ENCODE measurements at regions not wholly inside any gene's neighbourhood (a gene's known extent, or its start where the extent isn't known, plus 50 kb on each side); places are given as distances from the start of the nearest gene placed in this dataset.
"Not testable (repeated sequence)": the region's sequence is repeated elsewhere in the genome, so short reads cannot be mapped to it uniquely, and the experiment has no call there.

DNA sequence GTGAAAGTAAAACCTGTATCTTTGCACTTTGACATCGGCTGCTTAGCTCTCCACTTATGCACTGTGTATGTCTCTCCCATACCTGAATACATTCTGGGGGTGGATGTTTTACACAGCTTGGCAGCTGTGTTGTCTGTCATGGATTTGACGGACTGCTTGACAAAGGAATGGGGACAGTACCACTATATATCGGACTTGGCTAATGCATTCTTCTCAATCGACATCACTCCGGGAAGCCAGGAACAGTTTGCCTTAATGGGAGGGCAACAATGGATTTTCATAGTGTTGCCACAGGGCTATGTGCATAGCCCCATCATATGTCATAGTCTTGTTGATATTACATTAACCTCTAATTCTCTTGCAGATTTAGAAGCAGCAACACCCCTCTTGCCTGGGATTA, 1008.3 kb downstream of the DNAH5 start:
- peak; percentile 40 for FAIRE-seq
- no peak for DNase-seq (ENCODE audit: insufficient read length, low spot score)

DNA sequence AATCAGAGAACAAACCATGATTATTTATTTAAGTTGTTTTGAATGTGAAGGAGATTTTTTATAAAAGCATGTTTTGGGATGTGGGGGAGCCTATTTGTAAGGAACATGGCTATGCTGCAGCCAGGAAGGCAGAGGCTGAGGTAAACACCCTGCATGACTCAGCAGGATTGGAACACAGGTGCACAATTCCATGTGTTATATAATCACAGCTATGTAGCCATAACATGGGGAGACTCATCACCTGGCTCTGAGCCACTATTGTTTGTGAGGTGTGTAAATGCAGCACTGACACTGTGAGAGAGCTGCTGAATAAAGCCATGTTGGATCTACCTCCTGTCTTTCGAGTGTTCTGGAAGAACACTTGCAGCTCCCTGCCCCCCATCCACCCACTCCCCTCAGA, 1009.8 kb downstream of the DNAH5 start:
- DNase-seq (ENCODE audit: insufficient read length, low spot score) (no peak), FAIRE-seq (peak; percentile 28)

DNA sequence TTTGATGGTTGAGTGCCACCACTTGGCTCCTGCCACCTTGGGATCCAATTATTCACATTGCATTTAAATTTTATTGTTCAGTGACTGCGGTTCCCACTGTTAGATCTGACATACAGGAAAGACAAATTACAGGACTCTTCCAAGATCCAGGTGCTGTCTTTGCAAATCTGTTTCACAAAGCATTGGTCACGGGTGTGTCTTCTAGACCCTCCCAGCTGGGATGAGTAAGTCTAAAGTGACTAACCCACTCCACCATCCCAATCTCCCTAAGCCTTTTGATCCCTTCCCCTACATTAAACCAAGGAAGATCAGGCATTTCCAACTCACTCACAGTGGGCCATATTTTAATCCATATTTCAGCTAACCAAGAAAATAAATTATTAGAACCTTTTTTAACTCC, 1016.3 kb upstream of the CTNND2 start:
- no peak for DNase-seq (ENCODE audit: insufficient read length, low spot score)
- FAIRE-seq: no peak

DNA sequence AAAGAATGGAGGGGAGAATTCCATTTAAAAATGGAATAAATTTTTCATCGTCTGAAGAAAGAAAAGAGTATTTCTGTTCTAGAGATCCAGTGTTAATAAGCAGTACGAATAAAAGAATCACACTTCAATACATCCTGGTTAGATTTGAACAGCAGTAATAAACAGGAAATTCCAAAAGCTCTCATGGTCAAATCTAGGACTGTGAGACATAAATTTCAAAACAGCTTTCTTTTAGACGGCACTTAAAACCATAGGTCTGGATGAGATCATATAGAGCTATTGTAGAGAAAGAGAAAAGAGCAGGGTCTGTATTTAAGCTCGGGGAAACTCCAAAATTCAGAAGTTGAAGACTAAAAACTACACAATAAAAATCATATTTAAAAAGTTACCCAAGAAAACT, 1006.9 kb upstream of the CTNND2 start:
- FAIRE-seq: no peak
- peak; percentile 13 for DNase-seq (ENCODE audit: insufficient read length, low spot score)

DNA sequence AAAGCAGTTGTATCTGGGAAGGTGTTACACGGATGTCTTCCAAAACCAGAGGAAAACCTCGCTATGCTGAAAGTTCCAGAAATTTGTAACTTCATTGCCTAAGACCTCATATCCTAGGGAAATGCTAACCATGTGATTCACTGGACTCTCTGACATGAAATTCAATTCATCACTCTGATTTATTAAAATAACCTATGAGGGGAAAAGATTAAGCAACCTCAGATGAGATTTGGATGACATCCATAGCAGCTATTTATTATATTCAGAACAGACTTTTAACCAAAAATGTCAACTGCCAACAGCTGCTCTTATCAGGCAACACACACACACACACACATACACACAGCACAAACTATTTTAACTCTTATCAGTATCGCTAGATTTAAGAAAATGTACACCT, 1006.4 kb upstream of the CTNND2 start:
- peak; percentile 3 for DNase-seq (ENCODE audit: insufficient read length, low spot score)
- FAIRE-seq: no peak

DNA sequence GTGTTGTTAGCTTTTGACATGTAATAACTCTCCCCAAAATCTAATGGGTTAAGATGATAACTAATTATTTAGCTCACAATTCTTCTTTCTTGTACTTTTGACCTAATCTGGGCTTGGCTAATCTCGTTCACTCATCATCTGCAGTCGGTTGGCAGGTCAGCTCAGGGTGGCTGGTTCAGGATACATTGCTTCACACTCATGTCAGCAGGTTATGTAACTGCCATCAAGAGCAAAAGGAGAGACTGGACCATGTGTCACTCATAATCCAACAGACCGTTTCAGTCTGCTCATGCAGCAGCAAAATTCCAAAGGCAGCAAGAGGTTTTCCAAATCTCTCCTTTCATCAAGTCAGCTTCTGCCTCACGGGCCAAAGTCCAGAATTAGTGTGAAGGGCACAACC, 998.4 kb upstream of the CTNND2 start:
- DNase-seq (ENCODE audit: insufficient read length, low spot score): no peak
- FAIRE-seq: peak; percentile 23

DNA sequence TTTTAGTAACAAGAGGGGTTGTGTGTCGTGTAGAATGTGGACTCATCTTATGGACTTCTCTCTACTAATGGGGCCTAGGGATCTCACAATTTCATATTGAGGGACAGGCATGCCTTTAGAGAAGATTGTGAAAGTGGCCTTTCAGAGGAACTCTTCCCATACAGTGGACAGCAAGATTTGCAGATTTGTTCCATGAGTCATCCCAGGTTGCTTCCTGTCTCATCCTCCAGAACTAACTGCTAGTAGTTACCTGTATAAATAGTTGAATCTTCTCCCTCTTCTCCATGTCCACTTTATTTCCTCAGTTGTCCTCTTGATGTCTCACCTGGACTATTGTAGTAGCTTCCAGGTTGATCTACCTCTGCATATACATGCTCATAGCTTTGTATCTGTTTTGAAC, 997.5 kb upstream of the CTNND2 start:
- FAIRE-seq (peak; percentile 48), DNase-seq (ENCODE audit: insufficient read length, low spot score) (no peak)

DNA sequence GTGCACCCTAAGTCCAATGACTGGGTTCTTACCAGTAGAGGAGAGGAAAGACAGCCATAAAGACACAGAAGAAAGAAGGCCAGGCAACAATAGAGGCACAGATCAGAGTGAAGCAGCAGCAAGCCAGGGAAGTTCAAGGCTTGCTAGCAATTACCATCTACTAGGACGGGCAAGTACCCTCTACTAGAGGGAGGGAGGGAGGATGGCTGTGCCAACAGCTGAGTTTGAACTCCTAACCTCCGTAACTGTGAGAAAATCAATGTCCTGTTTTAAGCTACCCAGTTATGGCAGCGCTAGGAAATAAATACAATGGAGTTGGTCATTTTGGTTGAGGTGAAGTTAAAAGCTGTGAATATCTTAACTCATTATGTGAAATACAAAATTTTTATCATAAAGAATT, 991.8 kb upstream of the CTNND2 start:
- no peak for DNase-seq (ENCODE audit: insufficient read length, low spot score)
- no peak for FAIRE-seq

DNA sequence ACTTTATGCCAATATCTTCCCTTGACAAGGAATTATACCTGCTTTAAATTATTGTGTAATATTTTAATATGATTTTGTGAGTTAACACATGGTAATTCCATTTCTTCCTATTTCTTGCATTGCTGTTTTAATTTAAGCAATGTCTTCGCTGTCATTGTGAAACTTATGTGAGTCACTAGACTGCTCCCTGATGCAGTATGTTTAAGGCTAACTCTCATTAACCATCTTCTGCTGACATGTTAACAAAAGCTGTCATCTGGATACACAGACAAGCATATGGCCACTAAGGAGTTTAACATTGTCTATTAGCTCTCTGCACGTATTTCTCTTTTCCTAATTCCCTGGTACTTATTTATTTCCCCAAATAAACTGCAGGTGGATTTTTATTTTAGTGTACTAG, 980.8 kb upstream of the CTNND2 start:
- no peak for FAIRE-seq
- DNase-seq (ENCODE audit: insufficient read length, low spot score): no peak

DNA sequence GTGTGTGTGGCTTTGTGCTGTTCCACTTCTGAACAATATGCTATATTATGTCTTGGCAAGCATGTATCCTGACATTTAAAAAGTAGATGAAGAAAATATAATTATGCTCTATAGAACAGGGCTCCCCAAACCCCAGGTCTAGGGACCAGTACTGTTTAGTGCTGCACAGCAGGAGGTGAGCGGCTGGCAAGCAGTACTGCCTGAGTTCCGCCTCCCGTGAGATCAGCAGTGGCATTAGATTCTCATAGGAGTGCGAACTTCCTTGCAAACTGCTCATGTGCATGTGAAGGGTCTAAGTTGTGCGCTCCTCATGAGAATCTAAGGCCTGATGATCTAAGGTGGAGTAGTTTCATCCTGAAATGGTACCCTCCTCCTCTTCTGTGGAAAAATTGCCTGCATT, 979.1 kb upstream of the CTNND2 start:
- DNase-seq (ENCODE audit: insufficient read length, low spot score) (no peak), FAIRE-seq (no peak)

DNA sequence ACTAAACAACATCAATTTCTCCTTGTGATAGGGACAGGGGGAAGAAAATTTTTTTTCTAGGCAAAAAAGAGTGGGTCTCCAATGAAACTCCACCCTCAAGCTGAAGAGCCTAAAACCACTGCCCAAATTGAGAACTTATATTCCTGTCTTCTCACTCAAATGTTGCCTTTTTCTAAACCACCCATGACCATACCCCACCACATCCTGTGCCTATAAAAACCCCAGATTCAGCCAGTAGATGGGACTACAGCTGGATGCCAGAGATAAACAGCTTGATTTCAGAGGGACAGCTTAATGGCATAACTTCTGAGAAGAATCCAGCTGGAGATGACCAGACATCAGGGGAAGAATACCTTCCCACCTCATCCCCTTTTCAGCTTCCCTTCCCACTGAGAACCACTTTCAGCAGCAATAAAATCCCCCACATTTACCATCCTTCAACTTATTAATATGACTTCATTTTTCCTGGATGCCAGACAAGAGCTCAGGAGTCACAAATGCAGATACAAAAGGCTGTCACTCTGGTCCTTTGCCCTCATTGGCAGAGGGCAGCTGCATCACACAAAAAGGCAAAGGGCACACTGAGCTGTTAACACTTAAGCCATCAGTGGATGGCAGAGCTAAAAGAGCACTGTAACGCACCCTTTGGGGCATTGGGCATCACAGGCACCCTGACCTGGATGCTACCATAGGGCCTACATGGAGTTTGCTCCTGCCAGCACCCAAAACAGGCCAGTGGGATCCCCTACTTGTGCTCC, 972.5 kb upstream of the CTNND2 start:
- DNase-seq (ENCODE audit: insufficient read length, low spot score) (no peak), FAIRE-seq (no peak)

DNA sequence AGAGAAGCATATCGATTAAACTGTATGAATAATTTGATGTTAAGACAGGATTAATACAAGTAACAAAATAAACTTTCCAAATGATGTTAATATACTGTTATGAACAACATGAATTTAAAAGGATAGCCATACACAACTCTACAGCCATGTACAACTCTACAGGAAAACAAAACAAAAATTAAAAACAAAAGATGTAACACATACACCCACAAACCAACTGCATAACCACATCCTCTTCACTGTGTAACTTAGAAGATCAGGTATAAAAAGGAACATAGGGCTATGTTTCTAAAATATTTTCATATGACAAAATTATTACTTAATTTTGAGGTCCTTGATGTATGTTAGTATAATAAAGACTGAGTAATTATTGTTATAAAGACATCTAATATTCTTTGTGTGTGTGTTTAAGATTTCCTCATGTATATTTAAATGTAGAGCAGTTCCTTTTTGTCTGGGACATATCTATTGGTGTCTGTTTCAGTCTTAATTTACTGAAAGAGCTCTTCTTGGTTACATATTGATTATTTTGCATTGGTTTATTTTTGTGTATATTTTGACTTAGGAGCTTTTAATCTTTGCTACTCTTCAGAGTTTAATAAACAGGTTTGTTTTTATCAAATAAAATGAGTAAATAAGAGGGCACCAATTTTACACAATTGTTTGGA, 966.8 kb upstream of the CTNND2 start:
- DNase-seq (ENCODE audit: insufficient read length, low spot score): no peak
- FAIRE-seq: no peak

DNA sequence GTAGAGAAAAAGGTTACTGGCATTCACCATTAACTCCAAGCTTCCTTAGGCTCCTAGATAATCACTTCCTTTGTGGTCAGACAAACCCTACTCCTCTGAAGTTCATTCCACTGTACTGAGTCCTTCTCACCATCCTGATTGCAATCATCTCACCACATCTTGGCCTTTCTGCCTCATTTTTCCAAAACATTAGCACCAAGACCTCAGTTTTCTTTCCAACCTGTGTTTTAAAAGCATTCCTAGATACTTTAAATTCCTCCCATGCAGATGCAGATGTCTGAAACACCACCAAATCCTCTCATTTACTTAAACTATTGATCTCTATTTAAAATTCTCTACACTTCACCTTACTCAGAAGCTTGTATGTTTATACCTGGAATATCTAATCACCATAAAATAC, 961.3 kb upstream of the CTNND2 start:
- DNase-seq (ENCODE audit: insufficient read length, low spot score) (no peak), FAIRE-seq (peak; percentile 71)

DNA sequence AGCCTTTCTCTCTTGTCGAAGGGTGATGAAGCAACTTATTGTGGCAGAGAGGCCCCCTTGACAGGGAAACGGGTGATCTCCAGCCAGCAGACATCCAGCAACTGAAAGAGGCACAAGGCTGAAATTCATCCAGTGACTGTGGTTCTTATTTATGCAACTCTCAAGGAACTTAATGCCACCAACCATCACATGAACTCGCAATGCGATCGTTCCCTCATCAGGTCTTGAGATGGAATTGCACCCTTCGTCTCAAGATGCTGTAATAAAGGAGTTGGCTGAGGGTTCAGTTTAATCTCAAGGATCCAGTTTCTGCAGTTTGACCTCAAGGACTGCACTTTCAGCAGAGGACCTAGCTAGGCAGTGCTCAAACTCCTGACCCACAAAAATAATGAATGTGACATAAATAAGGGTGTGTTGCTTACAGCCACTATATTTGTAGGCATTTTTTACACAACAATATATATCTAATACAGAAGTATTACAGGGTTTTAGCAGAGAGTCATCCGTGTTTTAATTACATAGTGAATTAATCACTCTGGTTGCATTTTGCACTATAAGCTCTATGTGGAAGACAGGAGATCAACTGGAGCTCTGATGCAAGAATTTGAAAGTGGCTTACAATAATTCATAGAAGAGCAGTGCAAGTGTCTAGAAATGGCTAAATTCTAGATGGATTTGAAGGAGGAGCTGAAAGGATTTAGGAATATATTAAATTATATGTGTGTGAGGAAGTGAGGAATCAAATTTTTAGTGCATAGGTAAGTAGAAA, 957.8 kb upstream of the CTNND2 start:
- peak; percentile 10 for DNase-seq (ENCODE audit: insufficient read length, low spot score)
- peak; percentile 81 for FAIRE-seq

DNA sequence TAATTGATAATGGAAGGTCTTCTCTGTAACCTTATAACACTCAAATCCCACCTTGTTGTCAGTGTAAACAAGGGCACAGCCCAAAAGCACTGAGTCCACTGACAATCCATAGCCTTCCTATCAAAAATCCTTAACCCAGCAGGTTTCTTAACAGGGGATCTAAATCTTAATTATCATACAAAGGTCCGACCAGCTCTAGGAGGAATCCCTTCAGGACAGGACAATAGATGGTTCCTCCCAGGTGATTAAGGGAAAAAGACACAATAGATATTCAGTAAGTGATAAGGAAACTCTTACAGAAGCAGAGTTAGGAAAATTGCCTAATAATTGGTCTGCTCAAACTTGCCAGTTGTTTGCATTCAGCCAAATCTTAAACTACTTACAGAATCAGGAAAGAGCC, 951.9 kb upstream of the CTNND2 start:
- DNase-seq (ENCODE audit: insufficient read length, low spot score); FAIRE-seq: not testable (repeated sequence)

DNA sequence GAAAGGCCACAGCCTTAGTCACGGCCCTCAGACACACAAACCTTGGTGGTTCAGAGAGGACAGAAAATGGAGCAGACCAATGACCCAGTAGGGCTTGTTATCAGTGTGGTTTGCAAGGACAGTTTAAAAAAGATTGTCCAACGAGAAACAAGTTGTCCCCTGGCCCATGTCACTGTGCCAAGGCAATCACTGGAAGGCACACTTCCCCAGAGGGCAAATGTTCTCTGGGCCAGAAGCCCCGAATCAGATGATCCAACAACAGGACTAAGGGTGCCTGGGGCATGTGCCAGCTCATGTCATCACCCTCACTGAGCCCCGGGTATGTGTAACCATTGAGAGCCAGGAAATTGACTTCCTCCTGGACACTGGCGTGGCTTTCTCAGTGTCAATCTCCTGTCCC, 950.1 kb upstream of the CTNND2 start:
- FAIRE-seq: no peak
- no peak for DNase-seq (ENCODE audit: insufficient read length, low spot score)

DNA sequence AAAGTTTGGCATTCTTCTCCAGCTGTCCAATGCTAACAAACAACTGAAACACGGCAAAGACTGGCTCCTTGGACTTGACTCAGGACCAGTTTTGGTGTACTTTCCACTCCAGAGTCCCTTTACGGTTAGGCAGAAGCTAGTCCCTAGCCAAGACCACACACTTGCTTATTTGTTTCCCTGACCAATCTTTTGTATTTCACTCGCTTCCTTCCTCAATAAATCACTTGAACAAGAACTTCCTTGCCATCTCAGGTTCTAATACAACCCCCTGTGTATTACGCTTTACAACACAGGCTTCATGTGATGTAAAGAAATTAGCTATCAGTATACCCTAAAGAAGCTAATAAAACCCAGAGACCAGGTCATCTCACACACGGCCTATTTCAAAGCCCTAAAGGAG, 947.5 kb upstream of the CTNND2 start:
- no peak for FAIRE-seq
- DNase-seq (ENCODE audit: insufficient read length, low spot score): no peak

DNA sequence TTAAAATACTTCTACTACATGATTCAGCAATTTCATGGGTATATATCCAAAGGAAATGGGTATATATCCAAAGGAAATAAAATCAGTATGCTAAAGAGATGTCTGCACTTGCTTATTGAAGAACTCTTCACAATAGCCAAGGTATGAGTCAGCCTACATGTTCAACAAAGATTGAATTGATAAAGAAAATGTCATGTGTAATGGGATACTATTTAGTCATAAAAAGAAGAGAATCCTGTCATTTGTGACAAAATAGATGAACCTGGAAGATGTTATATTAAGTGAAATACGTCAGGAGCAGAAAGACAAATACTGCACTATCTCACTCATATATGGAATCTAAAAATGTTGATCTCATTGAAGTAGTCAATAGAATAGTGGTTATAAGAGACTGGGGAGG, 944.5 kb upstream of the CTNND2 start:
- FAIRE-seq (no peak), DNase-seq (ENCODE audit: insufficient read length, low spot score) (no peak)

DNA sequence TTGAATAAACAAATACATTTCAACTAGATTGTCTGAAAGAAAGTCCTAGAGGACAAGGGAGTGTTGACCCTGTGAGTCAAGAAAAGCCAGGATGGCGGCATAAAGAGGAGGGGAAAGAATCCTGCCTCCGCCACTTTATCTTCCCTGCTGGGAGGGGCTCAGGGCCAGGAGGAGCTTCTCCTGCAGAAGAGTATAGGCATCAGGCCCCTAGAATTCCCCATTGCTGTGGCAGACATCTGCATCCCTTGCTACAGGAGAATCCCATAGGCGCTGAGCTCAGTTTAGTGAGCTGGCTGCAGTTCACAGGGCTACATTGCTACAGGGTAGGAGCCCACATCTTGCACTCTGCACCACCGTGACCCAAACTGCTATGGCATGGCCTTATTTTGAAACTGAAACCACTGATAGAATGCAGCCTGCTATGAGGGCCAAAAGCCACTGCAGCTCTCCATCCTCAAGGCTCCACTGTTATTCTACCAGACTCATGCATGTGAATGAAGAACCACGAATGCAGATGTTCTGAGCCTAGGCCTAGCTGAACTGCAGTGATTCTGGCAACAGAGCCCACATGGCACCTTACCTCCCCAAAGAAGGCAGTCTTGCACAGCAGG, 941.4 kb upstream of the CTNND2 start:
- FAIRE-seq (no peak), DNase-seq (ENCODE audit: insufficient read length, low spot score) (no peak)

DNA sequence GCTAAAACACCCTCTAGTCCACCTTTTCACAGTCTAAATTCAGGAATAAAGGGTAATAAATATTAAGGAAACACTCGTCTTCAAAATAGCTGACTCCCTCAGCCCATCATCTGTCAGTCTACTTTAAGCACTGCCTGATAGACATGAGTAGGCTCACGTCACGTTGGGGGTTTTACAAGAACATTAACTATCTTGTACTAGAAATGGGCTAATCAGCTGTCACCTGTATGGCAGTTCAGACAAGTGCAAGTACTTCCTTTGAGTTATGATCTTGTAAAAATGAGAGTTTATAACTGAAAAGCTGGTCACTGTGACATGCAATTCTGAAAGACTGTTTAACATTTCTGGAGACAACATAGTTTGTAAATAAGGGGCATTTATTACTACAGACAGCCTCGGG, 936.7 kb upstream of the CTNND2 start:
- FAIRE-seq (peak; percentile 54), DNase-seq (ENCODE audit: insufficient read length, low spot score) (no peak)

DNA sequence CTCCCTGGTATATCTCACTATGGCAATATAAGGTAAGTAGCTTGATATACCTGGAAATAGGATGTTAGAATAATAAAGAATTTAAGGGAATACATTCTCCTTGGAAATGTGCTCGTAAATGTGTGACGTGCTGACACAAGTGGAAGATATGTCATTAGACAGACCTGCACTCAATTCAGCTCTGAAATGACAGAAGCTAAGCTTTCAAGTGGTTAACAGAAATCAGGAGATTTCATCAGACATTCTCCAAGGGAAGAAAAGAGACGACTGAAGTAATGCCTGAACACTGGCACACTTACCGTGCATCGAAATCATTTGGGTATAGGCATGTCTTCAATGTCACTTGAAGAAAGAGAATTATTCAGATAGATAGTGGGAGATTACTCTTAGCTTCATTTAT, 933.3 kb upstream of the CTNND2 start:
- DNase-seq (ENCODE audit: insufficient read length, low spot score) (no peak), FAIRE-seq (no peak)
